ENCODE measurements at regions not wholly inside any gene's neighbourhood (a gene's known extent, or its start where the extent isn't known, plus 50 kb on each side); places are given as distances from the start of the nearest gene placed in this dataset.

DNA sequence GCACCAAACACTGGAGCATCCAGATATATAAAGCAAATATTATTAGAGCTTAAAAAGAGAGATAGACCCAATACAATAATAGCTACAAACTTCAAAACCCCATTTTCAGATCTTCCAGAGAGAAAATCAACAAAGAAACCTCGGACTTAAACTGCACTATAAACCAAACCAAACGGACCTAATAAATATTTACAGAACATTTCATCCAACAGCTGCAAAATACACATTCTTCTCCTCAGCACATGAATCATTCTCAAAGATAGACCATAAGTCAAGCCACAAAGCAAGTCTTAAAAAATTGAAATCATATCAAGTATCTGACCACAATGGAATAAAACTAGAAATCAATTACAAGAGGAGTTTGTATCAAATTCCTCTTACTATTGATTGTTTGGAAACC, 140.2 kb upstream of the OTOS start:
- DNase-seq (ENCODE audit: low read depth, low spot score): no peak

GRCh38 chr2:240284503-240285259, 144.2 kb upstream of the OTOS start:
- no peak for DNase-seq (ENCODE audit: low read depth, low spot score)

- DNase-seq (ENCODE audit: low read depth, low spot score): no peak
These were observed 145.3 kb upstream of the OTOS start for GRCh38 chr2:240285725-240286124.

GRCh38 chr2:240286596-240286995, 146.1 kb upstream of the OTOS start:
- no peak for DNase-seq (ENCODE audit: low read depth, low spot score)

DNA sequence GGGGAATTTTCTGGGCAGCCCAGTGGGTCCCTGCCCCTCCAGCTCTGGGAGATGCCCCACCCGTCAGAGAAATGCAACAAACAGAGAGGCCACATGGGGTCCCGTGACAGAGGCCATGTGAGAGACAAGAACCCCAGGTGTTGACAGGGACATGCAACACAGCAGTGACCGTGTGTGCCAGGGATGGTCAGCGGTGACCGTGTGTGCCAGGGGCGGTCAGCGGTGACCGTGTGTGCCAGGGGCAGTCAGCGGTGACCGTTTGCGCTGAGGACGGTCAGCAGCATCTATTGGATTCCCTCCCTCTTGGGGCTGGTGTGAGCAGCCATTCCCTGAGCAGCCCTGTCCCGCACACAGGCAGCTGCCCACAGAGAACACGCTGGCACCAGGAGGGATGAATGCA, 146.6 kb upstream of the OTOS start:
- DNase-seq (ENCODE audit: low read depth, low spot score): no peak

- DNase-seq (ENCODE audit: low read depth, low spot score): no peak
These were observed 147.1 kb upstream of the OTOS start for GRCh38 chr2:240287496-240288086.

DNA sequence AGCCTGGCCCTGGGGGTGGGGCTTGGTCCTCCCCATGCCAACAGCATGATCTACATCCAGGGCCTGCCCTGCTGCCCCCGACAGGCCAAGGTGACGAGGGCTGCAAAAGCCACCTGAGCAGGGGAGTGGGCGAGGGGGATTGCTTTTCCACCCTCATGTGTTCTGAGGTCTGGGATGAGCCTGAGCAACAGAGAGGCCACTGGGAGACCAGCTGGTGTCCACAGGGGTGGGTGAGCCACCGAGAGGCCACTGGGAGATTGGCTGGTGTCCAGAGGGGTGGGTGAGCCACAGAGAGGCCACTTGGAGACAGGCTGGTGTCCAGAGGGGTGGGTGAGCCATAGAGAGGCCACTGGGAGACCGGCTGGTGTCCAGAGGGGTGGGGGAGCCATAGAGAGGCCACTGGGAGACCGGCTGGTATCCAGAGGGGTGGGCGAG, 147.4 kb upstream of the GPC1 start:
- no peak for DNase-seq (ENCODE audit: low read depth, low spot score)

- no peak for DNase-seq (ENCODE audit: low read depth, low spot score)
These were observed 145.6 kb upstream of the GPC1 start for GRCh38 chr2:240289701-240290431.

DNA sequence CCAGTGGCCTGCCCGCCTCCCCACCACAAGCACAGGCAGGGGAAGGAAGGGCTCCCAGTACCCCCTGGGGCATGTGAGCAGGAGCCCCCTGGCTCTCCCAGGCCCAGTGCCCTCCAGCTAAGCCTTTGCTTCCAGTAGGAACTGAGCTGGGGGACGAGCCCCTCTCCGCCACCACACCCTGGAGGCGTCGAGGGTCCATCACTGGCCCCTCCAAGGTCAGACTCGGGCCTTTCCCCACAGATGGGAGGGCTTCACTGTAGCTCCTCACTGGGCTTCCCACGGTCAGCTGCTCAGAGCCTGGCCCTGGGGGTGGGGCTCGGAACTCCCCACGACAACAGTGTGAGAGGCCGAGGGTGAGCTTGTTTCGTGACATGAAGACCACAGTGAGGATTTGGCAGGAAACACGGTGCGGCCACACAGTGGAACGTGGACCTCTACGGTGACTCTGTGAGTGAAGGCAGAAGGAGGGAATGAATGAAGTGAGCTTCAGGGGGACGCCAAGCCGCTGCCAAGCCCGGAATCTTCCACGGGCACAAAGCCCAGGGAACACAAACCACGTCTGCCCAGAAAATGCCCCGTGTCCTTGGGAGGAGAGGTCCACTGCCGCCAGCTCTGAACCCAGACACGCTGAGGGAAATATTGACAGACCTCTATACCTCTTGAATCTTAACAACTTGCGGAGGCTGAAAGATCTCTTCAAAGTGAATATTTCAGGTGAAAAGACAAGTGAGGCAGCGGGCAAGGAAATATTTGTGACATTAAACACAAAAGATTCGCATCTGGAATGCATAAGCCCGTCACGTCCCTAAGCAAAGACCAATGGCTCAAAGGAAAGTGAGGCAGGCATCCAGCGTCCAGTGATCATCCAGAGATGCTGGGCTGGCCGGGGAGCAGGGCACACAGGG, 144.8 kb upstream of the GPC1 start:
- no peak for DNase-seq (ENCODE audit: low read depth, low spot score)

DNA sequence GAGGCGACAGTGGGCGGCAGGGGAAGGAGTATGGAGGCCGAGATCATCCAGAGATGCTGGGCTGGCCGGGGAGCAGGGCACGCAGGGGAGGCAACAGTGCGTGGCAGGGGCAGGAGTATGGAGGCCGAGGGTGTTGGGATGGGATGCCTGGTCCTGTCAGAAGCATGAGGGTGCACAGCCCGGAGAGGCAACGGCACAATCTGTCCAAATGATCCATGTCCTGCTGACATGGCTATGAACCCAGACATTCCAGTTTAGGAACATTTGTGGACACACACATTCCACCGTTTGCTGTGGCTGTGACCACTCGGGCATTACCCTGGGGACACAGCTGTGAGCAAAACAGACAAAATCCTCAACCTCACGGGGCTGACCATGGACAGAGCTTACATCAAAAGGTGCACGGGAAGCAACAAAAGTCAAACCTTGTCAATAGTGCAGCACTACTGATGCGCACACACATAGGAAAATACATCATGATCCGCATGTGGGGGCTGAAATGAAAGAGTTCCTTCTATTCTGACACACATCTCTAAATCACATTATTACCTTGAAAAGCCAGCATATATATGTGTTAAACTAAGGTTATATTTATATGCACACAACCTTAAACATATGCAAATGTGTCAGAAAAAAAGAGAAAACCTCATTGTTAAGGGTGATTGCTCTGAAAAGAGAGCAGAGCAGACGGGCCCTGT, 144.0 kb upstream of the GPC1 start:
- no peak for DNase-seq (ENCODE audit: low read depth, low spot score)

DNA sequence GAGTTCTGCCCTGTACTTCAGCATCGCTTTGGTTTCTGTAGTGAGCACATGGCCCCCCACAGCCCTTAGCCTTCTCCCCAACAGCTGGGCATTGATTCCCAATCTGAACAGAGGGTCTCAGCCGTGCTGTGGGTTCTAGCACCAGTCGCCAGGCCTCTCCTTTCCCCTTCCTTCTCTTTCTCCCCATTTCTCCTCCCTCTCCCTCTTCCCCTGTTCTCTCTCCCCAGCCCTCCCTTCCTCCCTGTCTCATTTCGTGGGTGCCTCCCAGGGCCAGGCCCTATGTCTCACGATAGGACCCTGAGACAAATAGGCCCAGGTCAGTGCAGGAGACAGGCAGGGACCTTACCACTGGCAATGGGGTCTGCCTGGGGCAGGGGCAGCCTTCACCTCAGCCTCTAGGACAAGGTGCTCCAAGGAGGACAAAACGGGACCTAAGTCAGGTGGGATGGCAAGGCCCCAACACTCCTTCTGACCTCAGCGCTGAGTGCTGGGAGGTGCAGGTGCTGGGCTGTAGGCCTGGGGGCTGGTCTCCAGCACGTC, 143.4 kb upstream of the GPC1 start:
- DNase-seq (ENCODE audit: low read depth, low spot score): no peak

DNA sequence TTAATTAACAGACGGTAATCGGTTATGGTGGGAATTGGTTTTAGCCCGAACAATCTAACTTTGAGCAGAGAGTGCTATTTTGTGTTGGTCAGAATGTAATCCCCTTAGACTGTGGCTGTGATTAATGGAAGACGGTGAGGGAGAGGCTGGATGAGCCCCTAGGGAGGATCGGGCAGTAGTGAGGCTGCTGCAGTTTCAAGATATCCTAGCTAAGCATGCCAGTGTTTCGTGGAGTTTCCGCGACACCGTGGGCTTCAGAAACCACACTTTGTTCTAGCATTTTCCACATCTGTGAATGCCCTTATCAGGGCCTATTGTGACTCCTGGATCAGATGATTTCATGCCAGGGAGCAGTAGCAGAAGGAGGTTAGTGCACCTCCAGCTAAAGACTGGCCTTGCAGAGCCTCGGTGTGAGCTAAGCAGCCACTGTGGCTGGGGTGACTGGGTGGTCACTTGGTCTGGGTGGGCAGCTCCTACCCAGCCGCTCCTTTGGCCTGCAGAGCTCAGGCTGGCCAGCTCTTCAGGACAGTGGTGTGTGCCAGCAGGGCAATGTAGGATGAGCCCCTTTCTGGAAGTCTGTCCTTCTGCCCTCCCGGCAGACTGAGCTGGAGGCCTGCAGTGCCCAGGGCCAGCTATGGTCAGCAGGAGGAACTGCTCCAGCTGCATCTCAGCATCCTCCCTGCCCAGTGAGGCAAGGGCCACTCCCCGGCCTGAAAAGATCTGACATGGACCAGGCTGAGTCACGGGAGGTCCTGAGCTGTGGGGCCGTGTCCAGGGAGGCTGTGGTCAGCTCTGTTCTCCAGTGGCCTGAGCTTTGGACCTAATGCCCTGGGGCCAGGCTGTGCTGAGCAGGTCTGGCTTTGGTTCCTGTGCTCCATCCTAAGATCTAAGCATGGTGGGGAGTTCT, 142.6 kb upstream of the GPC1 start:
- DNase-seq (ENCODE audit: low read depth, low spot score): no peak

DNA sequence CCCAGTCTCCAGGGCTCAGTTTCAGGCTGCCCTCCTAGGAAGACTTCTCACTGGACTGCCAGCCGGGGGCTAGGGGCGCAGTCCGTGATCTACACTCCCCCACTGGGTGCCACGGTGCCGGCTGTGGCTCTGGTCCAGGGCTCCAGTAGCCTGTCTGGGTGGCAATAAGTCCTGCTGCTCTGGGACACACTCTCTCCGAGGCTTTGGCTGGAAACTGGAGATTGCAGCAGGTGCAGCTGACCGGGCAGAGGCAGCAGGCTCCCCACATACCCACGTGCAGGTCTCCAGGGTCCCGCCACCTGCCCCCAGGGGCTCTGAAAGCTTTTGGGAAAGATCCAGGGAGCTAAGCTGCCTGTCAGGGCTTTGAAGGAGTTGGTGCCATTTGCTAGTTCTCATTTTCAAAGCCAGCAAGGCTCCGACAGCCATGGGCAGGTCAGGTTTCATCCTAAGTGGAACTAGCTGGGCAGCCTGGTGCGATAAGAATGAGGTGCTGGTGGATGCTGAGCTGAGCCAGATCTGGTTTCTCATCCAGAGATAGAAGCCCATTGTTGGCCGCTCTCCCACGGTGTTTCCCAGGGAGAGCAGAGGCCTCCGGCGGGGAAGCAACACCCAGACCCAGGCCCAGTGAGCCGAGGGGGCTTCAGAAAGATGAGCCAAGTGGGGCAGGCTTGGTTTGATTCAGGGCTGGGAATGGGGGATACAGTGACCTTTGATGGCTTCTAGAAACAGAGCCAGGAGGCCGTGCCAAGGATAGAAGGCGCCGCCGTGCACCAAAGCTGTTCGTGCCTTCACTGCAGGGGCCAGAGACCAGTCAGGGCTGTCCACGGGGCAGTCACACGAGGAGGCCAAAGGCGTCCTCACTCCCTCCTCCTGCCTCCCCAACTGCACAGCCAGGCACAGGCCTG, 141.7 kb upstream of the GPC1 start:
- no peak for DNase-seq (ENCODE audit: low read depth, low spot score)

DNA sequence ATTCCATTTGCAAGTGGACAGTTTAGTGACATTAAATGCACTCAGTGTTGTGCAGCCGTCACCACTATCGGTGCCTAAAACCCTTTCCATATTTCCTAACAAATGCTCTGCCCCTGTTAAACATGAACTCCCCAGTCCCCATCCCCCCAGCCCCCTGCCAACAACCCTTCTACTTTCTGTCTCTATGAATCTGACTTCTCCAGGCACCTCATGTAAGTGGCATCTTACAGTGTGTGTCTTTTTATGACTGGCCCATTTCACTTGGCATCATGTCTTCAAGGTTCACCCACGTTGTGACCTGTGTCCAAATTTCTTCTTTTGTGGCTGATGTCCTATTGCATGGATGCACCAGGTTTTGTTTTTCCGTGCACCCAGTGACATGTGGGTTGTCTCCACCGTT, 140.9 kb upstream of the GPC1 start:
- DNase-seq (ENCODE audit: low read depth, low spot score): no peak

DNA sequence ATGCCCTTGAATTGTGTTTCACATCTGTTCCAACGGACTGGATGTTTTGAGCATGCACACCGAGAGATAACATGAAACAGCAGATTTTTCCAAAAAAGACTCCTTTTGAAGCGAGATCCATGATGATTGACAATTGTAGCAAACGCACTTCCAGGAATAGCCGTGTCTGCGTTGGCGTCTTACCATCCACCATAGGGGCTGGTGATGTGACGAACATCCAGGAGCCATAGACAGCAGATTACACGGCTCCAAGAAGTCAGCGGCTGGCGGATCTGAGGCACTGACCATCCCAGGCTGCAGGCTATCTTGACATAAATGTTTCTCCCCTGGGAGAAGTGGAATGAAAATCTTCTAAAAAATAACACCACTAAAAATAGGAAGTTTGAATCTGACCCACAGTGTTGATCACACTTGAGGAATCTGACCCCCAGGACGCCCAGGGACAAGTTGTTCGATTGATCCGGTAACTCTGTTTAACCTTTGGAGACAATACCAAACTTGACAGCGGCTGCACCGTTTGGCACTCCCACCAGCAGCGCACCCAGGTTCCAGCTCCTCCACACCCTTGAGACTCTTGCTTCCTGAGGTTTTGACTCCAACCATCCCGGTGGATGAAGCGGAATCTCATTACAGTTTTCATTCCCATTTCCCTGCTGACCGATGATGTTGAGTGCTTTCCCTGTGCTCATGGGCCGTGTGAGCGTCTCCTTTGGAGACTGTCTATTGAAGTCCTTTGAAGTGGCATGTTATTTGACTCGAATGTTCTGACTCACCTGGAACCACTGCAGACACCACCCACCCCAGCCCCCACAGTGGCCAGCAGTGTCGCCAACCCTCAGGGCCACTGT, 140.0 kb upstream of the GPC1 start:
- DNase-seq (ENCODE audit: low read depth, low spot score): no peak

DNA sequence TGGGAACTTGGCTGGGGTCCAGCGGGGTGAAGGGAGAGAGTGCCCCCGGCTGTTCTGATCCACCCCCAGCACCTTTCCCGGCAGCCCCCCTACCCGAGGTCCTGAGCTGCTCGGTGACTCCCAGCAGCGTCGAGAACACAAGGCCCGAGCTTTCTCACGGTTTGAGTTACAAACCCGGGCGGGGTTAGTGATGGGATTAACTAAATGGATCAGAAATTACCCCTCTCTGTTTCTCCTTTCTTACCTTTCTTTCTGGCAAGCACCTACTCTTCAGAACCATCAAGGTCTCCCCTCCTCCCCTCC, 139.4 kb upstream of the GPC1 start:
- DNase-seq (ENCODE audit: low read depth, low spot score): no peak

DNA sequence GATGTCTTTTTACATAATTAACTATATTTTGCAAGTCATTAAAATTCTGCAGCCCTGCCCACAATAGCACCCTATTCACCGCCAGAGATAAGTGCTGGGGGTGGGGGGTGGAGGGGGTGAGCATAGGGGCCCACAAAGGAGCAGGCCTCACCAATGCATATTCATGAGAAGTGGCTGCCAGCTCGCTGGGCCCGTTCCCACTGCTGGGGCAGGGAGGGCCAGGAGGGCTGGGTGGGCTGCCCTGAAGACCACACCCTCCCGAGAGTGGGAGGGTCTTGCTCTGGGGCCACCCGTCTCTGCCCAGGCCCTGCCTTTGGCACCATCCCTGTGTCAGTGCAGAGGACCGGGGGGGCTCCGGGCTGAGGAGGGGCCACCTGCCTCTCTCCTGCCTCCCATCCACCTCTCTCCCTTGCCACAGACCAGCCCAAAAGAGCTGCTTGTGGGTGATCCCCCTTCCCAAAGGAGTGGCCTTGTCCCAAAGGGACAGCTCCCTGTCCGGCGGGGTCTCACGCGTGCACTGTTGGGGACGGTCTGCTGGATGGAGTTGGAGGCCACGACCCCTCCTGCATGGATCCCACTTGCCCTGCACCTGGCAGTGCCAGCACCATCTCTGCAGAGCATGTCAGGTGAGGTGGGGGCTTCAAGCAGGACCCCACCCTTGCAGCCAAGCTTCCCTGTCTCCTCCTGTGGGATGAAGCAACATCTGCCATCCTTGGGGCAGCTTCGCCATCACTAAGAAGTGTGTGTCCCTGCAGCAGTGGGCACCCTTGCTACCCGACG, 138.8 kb upstream of the GPC1 start:
- no peak for DNase-seq (ENCODE audit: low read depth, low spot score)
